ENCODE measurements at regions not wholly inside any gene's neighbourhood (a gene's known extent, or its start where the extent isn't known, plus 50 kb on each side); places are given as distances from the start of the nearest gene placed in this dataset.

DNA sequence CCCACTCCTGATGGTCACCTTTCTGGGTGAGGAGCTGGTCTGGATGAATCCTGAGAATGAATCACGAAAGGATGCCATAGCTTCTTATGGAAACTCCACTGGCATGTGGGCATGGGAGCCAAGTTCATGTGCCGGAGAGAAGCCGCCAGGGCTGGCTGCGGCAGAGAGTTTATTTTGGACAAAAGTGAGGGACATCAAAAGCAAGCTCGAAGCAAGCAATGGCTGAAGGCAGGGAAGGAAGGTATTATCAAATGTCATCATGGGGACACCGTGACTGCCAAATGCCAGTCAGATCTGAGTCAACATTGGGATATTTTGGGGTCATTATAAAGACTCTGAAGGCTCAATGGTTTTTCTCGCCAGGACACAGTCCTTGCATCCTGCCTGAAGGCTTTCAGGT, 249.1 kb downstream of the QKI start:
- H3K27me3 ChIP-seq (ENCODE audit: insufficient read depth, low read length, poor library complexity, severe bottlenecking), result no peaks in the 10 kb centered on the region
- H4K20me1 ChIP-seq (ENCODE audit: insufficient read depth, low read length, poor library complexity, severe bottlenecking), result no peaks in the 10 kb centered on the region
- H3K9ac ChIP-seq (ENCODE audit: low read depth, low read length, poor library complexity, severe bottlenecking), result no peak overlapping the region
- no peaks in the 10 kb centered on the region for H3K79me2 ChIP-seq (ENCODE audit: insufficient read depth, low read length)
- no peak overlapping the region for H3K4me3 ChIP-seq (ENCODE audit: low read length, poor library complexity, severe bottlenecking)
- H3F3A ChIP-seq (ENCODE audit: low read depth), result no peaks in the 10 kb centered on the region
- TF ChIP-seq, protein P1, sequence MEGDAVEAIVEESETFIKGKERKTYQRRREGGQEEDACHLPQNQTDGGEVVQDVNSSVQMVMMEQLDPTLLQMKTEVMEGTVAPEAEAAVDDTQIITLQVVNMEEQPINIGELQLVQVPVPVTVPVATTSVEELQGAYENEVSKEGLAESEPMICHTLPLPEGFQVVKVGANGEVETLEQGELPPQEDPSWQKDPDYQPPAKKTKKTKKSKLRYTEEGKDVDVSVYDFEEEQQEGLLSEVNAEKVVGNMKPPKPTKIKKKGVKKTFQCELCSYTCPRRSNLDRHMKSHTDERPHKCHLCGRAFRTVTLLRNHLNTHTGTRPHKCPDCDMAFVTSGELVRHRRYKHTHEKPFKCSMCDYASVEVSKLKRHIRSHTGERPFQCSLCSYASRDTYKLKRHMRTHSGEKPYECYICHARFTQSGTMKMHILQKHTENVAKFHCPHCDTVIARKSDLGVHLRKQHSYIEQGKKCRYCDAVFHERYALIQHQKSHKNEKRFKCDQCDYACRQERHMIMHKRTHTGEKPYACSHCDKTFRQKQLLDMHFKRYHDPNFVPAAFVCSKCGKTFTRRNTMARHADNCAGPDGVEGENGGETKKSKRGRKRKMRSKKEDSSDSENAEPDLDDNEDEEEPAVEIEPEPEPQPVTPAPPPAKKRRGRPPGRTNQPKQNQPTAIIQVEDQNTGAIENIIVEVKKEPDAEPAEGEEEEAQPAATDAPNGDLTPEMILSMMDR (conservative IDR thresholded peaks at IDR 0.05; ENCODE audit: low read length), result no peak
- TF ChIP-seq EZH2phosphoT487 (IDR thresholded peaks at IDR 0.05; ENCODE audit: borderline replicate concordance), result no peak
- no peaks in the 10 kb centered on the region for H3K9me2 ChIP-seq (replicated peaks; ENCODE audit: low read depth, low read length)
- no peaks in the 10 kb centered on the region for H3K4me1 ChIP-seq (ENCODE audit: insufficient read depth, low read length, poor library complexity, severe bottlenecking)
- no peaks in the 10 kb centered on the region for H3K36me3 ChIP-seq (ENCODE audit: insufficient read depth, low read length)
- no peak overlapping the region for H3K4me2 ChIP-seq (ENCODE audit: low read depth, low read length, poor library complexity, severe bottlenecking)
- no peak overlapping the region for H2AFZ ChIP-seq (ENCODE audit: low read length)
- peaks cover 5% of the 10 kb centered on the region; the same call in 1 of the 2 replicates for H3K9me3 ChIP-seq (ENCODE audit: insufficient read depth, low read depth, low read length)

DNA sequence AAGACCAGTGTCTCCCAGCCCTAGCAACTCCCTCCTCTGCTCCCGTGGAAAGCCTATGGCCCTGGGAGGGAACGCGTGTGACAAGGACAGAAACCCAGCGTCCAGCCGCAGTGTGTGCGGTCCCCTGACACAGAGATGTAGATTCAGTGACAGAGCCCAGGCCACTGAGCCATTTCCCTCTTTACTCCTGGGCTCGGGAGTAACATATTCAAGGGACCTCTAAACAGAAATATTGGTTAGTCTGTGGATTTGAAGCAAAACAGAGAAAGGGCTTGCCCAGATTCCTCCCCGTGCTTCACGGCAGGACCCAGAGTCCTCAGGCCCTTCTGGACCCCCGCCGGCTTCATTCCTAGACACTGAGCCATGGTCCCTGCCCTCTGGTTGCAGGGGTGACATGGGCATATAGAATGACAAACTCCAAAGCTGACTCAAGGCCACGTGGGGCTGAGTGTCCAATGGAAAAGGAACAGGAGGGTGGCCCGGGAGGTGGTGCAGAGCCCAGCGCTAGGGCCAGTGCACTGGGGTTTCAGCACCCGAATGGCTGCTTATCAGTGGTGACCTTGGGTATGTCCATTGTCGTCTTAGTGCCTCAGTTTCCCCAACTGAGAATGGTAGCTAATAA, 248.2 kb downstream of the QKI start:
- H4K20me1 ChIP-seq (ENCODE audit: insufficient read depth, low read length, poor library complexity, severe bottlenecking), result no peaks in the 10 kb centered on the region
- no peaks in the 10 kb centered on the region for H3K9me2 ChIP-seq (replicated peaks; ENCODE audit: low read depth, low read length)
- H3K9ac ChIP-seq (ENCODE audit: low read depth, low read length, poor library complexity, severe bottlenecking), result no peak overlapping the region
- H3F3A ChIP-seq (ENCODE audit: low read depth), result no peaks in the 10 kb centered on the region
- H2AFZ ChIP-seq (ENCODE audit: low read length), result no peak overlapping the region
- TF ChIP-seq, protein P1 (conservative IDR thresholded peaks at IDR 0.05; ENCODE audit: low read length), result no peak
- TF ChIP-seq EZH2phosphoT487 (IDR thresholded peaks at IDR 0.05; ENCODE audit: borderline replicate concordance), result no peak
- H3K4me3 ChIP-seq (ENCODE audit: low read length, poor library complexity, severe bottlenecking), result no peak overlapping the region
- H3K27me3 ChIP-seq (ENCODE audit: insufficient read depth, low read length, poor library complexity, severe bottlenecking), result no peaks in the 10 kb centered on the region
- no peaks in the 10 kb centered on the region for H3K36me3 ChIP-seq (ENCODE audit: insufficient read depth, low read length)
- no peaks in the 10 kb centered on the region for H3K4me1 ChIP-seq (ENCODE audit: insufficient read depth, low read length, poor library complexity, severe bottlenecking)
- no peak overlapping the region for H3K4me2 ChIP-seq (ENCODE audit: low read depth, low read length, poor library complexity, severe bottlenecking)
- no peaks in the 10 kb centered on the region for H3K79me2 ChIP-seq (ENCODE audit: insufficient read depth, low read length)
- H3K9me3 ChIP-seq (ENCODE audit: insufficient read depth, low read depth, low read length), result peaks cover 5% of the 10 kb centered on the region; the same call in 1 of the 2 replicates

DNA sequence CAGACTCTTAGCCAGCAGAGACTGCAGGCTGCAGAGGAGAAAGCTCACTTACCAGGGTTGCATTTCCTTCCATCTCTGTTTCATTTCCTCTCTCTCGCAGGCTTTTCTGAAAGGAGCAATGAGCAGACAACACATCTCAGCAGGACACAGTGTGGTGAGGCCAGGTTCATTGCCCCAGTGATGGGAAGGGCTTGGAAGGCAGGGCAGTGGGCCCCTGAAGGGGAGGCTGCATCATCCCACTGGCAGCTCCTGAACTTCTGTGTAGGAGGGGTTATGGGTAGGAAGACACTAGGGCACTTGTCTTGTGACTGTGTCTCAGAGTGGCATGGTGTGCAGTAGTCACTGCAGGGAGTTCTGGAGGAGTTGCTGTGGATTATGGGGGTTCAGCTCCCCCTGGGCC, 246.8 kb downstream of the QKI start:
- H3K4me2 ChIP-seq (ENCODE audit: low read depth, low read length, poor library complexity, severe bottlenecking), result no peak overlapping the region
- no peak for TF ChIP-seq EZH2phosphoT487 (IDR thresholded peaks at IDR 0.05; ENCODE audit: borderline replicate concordance)
- TF ChIP-seq, protein P1 (conservative IDR thresholded peaks at IDR 0.05; ENCODE audit: low read length), result no peak
- no peaks in the 10 kb centered on the region for H3K9me2 ChIP-seq (replicated peaks; ENCODE audit: low read depth, low read length)
- no peaks in the 10 kb centered on the region for H3K36me3 ChIP-seq (ENCODE audit: insufficient read depth, low read length)
- no peaks in the 10 kb centered on the region for H3K79me2 ChIP-seq (ENCODE audit: insufficient read depth, low read length)
- H3K27me3 ChIP-seq (ENCODE audit: insufficient read depth, low read length, poor library complexity, severe bottlenecking), result no peaks in the 10 kb centered on the region
- H3K9ac ChIP-seq (ENCODE audit: low read depth, low read length, poor library complexity, severe bottlenecking), result no peak overlapping the region
- no peak overlapping the region for H2AFZ ChIP-seq (ENCODE audit: low read length)
- no peaks in the 10 kb centered on the region for H4K20me1 ChIP-seq (ENCODE audit: insufficient read depth, low read length, poor library complexity, severe bottlenecking)
- no peaks in the 10 kb centered on the region for H3K4me1 ChIP-seq (ENCODE audit: insufficient read depth, low read length, poor library complexity, severe bottlenecking)
- H3F3A ChIP-seq (ENCODE audit: low read depth), result no peaks in the 10 kb centered on the region
- peaks cover 5% of the 10 kb centered on the region; the same call in 1 of the 2 replicates for H3K9me3 ChIP-seq (ENCODE audit: insufficient read depth, low read depth, low read length)
- H3K4me3 ChIP-seq (ENCODE audit: low read length, poor library complexity, severe bottlenecking), result no peak overlapping the region
